NCI-H226 (cell line): ENCODE measurements at regions not wholly inside any gene's neighbourhood (a gene's known extent, or its start where the extent isn't known, plus 50 kb on each side); places are given as distances from the start of the nearest gene placed in this dataset.
"Not testable (repeated sequence)": the region's sequence is repeated elsewhere in the genome, so short reads cannot be mapped to it uniquely, and the experiment has no call there.

Source experiments
- DNase-seq: peaks from one replicate; pipeline ENCODE4 v3.0.0-alpha.2; 2015

- DNase-seq = no peak
These were observed 128.7 kb upstream of the PCGF5 start for GRCh38 chr10:91091780-91092179.

DNA sequence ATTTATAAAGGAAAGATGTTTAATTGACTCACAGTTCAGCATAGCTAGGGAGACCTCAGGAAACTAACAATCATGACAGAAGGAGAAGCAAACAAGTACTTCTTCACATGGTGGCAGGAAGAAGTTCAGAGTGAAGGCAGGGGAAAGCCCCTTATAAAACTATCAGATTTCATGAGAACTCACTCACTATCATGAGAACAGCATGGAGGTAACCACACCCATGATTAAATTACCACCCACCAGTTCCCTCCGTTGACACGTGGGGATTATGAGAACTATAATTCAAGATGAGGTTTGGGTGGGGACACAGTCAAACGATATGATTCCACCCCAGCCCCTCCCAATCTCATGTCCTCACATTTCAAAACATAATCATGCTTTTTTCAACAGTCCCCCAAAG lies 124.2 kb upstream of the PCGF5 start:
- no peak for DNase-seq

- no peak for DNase-seq
These were observed 123.2 kb upstream of the PCGF5 start for GRCh38 chr10:91097313-91097712.

- not testable (repeated sequence) for DNase-seq
These were observed 122.4 kb upstream of the PCGF5 start for GRCh38 chr10:91098021-91098420.

- no peak for DNase-seq
These were observed 116.9 kb upstream of the PCGF5 start for GRCh38 chr10:91103384-91104192.

DNA sequence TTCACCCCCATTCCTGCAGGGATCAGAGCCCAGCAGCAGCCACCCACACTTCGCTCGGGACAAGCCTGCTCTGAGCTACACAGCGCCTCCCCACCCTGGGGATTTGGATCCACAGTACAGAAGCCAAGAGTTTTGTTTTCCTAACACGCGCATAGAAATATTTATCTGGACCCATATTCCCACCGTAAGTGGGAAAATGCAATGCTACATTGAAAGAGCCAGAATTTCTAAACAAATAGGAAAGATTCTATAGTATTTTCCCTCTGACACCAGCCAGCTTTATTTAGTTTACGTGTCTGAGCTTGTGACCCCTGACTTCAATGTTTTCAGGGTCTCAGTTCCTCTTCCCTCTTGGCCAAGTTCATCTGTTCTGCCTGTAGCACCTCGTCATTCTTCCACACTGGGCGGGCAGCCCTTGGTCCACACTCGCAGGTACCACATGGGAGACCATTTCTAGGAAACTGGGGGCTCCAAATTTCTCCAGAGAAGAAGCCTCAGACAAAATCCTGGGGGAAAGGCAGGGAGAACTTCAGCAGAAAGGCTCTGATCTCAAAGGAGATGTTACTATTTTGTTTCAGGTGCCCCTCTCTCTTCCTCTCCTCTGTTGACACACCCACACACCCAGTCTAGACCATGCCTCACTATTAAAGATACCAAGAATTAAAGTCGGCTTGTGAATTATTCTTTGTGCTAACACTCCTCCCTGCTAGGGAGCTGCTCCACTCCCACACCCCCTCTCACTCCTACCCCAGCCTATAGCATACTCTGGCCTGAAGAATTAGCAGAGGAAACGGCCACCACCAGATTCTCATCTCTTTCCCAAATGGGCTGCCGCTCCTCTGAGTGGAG lies 116.0 kb upstream of the PCGF5 start:
- DNase-seq = no peak

GRCh38 chr10:91105269-91105668 lies 115.2 kb upstream of the PCGF5 start:
- DNase-seq = no peak

GRCh38 chr10:91108820-91109219 lies 111.6 kb upstream of the PCGF5 start:
- no peak for DNase-seq

DNA sequence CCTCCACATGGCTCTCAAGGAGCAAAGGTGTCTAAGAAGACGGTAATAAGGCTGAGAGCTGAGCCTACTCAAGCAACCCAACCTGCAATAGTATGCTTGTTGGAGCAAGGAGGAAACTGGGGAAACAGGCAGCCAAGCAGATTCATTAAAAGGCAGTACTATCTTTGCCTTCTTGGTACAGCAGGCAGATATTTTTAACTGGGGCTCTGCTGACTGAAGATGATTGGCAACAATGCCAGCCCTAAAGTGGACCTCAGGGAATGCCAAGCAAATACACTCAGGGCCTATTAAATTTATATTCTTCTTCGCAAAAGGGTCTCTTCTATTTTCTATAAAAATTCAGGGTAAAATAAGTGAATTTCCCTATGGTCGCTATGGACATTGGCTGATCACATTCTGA lies 109.4 kb upstream of the PCGF5 start:
- no peak for DNase-seq

DNA sequence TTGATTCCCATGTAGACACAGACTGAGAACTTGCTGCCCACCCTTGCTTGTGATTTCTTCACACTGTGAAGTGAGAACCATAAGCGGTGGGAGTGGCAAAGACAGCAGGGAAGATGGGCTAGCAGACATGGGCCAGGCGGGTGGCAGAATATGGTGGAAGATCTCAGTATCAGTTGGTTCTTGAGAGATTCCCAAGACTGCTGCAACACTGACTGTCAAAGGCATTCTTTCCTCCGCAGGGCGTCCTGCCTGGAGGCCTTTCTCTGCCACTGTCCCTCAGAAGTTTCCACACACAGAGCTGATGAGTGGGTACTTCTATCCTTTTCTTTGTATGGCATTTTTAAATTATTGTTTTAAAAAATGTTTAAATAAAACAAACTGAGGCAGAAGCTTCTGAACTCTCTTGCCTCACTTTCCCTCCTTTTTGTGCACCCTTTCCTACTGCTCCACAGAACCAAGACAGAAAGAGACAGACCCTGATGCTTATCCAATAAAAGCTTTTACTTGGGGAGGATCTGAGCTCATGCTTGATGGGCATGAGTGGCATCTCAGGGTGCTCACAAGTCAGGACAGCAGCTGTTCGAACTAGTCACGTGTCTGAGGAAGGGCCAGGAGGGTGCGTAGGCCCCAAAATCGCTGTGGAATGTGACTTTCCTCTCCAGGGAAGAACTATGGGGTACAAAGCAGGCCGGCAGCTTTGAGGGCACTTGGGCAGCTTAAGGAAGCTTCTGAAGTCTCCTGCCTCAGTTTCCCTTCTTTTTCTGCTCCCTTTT lies 104.7 kb upstream of the PCGF5 start:
- no peak for DNase-seq

- no peak for DNase-seq
These were observed 103.0 kb upstream of the PCGF5 start for GRCh38 chr10:91117505-91117904.

DNA sequence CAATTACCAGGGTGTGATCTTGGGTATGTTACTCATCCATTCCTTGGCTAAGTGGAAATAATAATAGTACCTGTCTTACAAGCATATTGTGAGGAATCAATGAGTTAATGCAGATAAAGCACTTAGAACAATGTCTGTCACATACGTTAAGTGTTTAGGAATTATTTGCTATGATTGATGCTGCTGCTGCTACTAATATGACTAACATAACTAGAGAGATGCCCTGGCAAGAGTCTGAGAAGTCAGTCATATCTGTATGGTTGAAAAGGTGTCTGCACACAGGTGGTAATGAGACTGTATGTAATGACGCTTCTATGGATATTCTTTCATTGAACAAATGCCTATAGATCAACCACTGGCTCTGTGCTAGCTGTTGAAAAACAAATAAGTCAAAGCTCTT lies 100.1 kb upstream of the PCGF5 start:
- no peak for DNase-seq

GRCh38 chr10:91123261-91123660 lies 97.2 kb upstream of the PCGF5 start:
- no peak for DNase-seq

GRCh38 chr10:91124016-91124415 lies 96.4 kb upstream of the PCGF5 start:
- DNase-seq = no peak

DNA sequence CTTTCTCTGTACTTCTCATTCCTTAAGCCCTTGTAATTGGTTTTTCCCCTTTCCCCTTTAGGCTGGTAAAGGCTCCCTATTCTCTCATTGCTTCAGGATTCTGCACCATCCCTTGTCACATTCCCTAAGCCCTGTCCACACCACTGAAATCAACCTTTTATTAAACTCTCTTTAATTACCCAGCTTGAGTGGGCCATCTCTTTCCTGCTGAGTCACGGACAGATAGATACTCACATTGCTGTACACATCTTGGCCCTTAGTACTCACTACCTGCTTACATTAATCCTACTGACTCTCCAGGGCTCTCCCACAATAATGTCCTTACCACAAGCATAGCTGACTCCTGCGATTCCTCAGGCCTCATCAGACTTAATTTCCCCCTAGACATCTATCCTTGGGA lies 94.0 kb upstream of the PCGF5 start:
- no peak for DNase-seq

DNA sequence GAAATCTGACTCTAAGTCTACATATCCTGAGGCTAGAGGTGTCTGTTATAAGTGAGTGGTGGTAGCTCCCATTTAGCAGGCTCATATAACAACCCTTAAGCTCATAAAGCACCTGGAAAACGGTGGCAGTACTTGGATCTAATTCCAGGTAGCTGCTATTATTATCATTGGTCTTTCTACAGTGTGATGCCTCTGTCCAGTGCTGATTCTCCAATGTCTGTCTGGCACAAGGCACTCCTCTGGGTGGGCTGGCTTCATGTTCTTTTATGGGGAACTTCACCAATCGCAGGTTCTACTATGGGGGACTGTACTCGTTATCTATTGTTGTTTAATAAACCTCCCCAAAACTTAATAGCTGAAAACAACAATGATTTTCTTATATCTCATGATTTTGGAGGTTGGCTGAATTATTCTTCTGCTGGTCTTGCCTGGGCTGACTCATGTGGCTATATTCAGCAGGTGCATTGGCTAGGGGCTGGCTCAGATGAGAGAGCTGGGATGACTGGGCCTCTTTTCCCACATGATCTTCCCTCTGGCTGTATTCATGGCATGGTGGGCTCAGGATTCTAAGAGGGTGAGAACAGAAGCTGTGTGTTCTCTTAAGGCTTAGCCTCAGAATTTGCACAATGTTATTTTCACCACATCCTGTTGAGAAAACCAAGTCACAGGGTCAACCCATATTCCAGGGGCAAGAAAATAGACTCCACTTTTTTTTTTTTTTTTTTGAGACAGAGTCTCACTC lies 93.0 kb upstream of the PCGF5 start:
- DNase-seq = no peak

DNA sequence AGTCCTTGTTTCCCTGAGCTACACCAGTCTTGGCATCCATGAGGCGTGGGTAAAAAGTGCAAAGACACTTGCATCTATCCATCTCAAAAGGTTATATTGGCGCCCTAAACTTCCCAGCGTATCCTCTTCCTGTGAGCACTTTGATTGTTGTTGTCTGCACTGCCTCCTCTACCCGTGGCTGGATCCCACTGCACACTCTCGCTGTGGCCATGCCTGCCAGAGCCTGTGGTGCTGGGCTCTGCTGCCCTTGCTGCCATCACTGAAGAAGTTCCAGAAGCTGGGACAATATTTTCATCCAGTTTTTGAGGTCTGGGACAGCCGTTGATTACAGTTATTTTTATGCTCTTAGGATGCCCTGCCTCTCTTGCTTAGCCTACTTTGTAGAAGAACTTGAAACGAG lies 85.3 kb upstream of the PCGF5 start:
- no peak for DNase-seq

GRCh38 chr10:91137011-91137643 lies 83.3 kb upstream of the PCGF5 start:
- no peak for DNase-seq

- DNase-seq = no peak
These were observed 82.6 kb upstream of the PCGF5 start for GRCh38 chr10:91137822-91138221.

DNA sequence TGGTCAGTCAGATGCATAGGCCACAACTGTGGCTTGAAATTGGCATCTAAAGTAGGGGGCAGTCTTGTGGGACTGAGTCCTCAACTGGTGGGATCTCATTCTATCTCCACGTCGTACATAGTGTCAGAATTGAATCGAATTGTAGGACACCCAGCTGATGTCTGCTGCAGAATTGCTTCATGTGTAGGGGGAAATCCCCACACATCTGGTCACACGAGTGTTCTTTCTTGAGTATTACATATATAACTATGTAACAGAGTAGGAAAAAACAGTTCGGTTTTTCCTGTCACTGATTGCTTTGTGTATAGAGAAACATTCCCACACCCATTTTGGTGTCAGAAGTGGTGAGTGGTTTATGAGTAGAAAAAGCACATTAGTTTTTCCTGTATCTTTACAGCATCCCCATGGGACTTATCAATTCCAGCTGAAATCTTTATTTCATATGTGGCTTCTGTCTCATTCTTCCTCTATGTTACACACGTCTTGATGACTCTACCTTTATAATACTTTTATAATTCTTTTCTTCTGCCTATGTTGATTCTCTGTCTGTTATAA lies 79.4 kb upstream of the PCGF5 start:
- no peak for DNase-seq

DNA sequence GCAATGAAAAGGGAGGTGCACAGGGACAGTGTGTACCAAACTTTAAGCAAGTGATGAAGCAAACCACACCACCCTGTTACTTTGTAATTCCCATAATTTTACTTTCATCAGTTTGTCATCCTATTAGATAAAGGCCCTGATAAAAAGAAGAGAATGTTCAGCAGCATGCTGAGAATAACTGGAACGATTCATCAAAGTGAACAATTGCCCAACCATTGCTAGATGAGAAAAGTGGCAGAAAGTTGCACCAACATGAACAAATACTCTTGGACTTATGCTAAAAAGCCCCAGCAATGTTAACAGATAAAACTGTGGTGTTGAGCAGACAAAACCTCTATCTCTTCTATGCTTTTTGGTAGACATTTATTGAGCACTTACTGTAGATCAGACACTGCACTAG lies 75.5 kb upstream of the PCGF5 start:
- DNase-seq = no peak

GRCh38 chr10:91146146-91146545 lies 74.3 kb upstream of the PCGF5 start:
- no peak for DNase-seq
